ENCODE measurements at regions not wholly inside any gene's neighbourhood (a gene's known extent, or its start where the extent isn't known, plus 50 kb on each side); places are given as distances from the start of the nearest gene placed in this dataset.
"Not testable (repeated sequence)": the region's sequence is repeated elsewhere in the genome, so short reads cannot be mapped to it uniquely, and the experiment has no call there.

DNA sequence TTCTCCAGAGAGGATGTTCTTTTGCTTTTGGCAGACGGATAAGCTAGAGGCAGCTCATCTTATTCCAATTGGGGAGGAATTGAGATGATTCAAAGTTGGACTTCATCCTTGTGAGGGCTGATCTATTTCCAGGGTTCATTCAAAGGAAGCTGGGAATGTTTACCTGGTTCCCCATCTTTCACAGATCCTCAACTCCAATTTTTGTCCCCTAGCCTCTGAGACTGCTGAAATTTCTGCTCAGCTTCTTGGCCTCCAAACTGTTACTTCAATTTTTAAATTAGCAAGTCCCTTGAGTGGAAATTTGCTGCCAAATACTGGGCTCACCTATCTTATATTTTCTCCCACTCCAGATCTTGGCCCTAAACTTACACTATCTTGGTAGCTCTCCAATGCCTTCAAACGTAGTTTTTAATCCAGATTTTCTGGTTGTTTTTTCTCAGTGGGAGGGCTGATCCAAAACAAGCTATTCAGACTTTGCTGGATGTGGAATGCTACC lies 93.9 kb upstream of the NEK6 start:
- ChIA-PET POLR2A (ENCODE audit: unreplicated experiment) (no interaction called here), CTCF (no interaction called here)
- Histone ChIP-seq H3K27ac (no peak overlapping the region), H3K36me3 (ENCODE audit: low read depth) (no peaks in the 10 kb centered on the region), H3K9me2 (ENCODE audit: insufficient read depth) (no peaks in the 10 kb centered on the region), H3K79me2 (ENCODE audit: low read depth) (no peaks in the 10 kb centered on the region), H3K4me1 (replicated peaks; ENCODE audit: insufficient read depth) (no peaks in the 10 kb centered on the region), H3K9me3 (ENCODE audit: insufficient read depth, low read depth) (no peaks in the 10 kb centered on the region), H3F3A (ENCODE audit: insufficient read depth, low read depth) (no peaks in the 10 kb centered on the region), H3K4me3 (no peak overlapping the region), H3K27me3 (ENCODE audit: insufficient read depth, low read depth) (peaks cover 15% of the 10 kb centered on the region), H2AFZ (no peak overlapping the region), H4K20me1 (ENCODE audit: insufficient read depth) (no peaks in the 10 kb centered on the region), H3K4me2 (no peak overlapping the region)
- no peak for DNase-seq
- intact Hi-C loops (cut with micrococcal nuclease; ENCODE audit: unreplicated experiment) = no loop called here
- TF ChIP-seq CTCF (conservative IDR thresholded peaks at IDR 0.05) (no peak), EZH2 (IDR thresholded peaks at IDR 0.05; ENCODE audit: low read depth) (no peak)
- no TSS peak for BruUV-seq (replicated peaks)

- Histone ChIP-seq H3K36me3 (ENCODE audit: low read depth) (no peaks in the 10 kb centered on the region), H3F3A (ENCODE audit: insufficient read depth, low read depth) (no peaks in the 10 kb centered on the region), H3K27ac (no peak overlapping the region), H3K4me2 (no peak overlapping the region), H3K4me1 (replicated peaks; ENCODE audit: insufficient read depth) (no peaks in the 10 kb centered on the region), H4K20me1 (ENCODE audit: insufficient read depth) (no peaks in the 10 kb centered on the region), H3K4me3 (no peak overlapping the region), H3K79me2 (ENCODE audit: low read depth) (no peaks in the 10 kb centered on the region), H3K9me2 (ENCODE audit: insufficient read depth) (no peaks in the 10 kb centered on the region), H3K9me3 (ENCODE audit: insufficient read depth, low read depth) (no peaks in the 10 kb centered on the region), H2AFZ (no peak overlapping the region), H3K27me3 (ENCODE audit: insufficient read depth, low read depth) (peaks cover 15% of the 10 kb centered on the region)
- no peak for DNase-seq
- ChIA-PET CTCF (no interaction called here), POLR2A (ENCODE audit: unreplicated experiment) (no interaction called here)
- intact Hi-C loops (cut with micrococcal nuclease; ENCODE audit: unreplicated experiment) = no loop called here
- TF ChIP-seq EZH2 (IDR thresholded peaks at IDR 0.05; ENCODE audit: low read depth) (no peak), CTCF (conservative IDR thresholded peaks at IDR 0.05) (no peak)
- no TSS peak for BruUV-seq (replicated peaks)
These were observed 92.9 kb upstream of the NEK6 start for GRCh38 chr9:124164811-124165210.

DNA sequence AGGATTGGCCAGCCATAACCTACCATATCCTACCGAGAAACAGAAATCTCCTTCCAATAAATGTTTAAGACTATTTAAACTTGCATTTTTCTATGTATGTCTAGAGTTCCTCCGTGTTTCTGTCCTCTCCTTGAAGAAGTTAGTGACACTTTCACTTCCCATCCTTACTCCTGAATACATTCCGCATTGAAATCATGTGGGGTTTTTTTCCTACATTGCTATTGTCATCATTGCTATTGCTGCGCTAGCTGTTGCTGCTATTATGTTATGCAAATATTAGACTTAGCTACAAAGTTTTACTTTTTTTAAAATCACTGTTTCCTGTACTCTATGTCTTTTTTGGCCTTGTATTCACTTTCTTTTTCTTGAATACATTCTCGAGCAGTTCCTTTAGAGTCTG lies 83.3 kb upstream of the NEK6 start:
- Histone ChIP-seq H3K4me1 (replicated peaks; ENCODE audit: insufficient read depth) (no peaks in the 10 kb centered on the region), H3K36me3 (ENCODE audit: low read depth) (no peaks in the 10 kb centered on the region), H3K9me3 (ENCODE audit: insufficient read depth, low read depth) (no peaks in the 10 kb centered on the region), H3K27ac (no peak overlapping the region), H3K9me2 (ENCODE audit: insufficient read depth) (no peaks in the 10 kb centered on the region), H3K79me2 (ENCODE audit: low read depth) (no peaks in the 10 kb centered on the region), H3K27me3 (ENCODE audit: insufficient read depth, low read depth) (peaks cover 14% of the 10 kb centered on the region; the same call in 1 of the 2 replicates), H2AFZ (no peak overlapping the region), H3K4me2 (no peak overlapping the region), H4K20me1 (ENCODE audit: insufficient read depth) (no peaks in the 10 kb centered on the region), H3K4me3 (no peak overlapping the region), H3F3A (ENCODE audit: insufficient read depth, low read depth) (no peaks in the 10 kb centered on the region)
- ChIA-PET POLR2A (ENCODE audit: unreplicated experiment) (interaction anchor here (0.6 kb wide), 1 partner anchor 399 kb away, joined by 10 read pairs; no protein-coding TSS in a partner anchor), CTCF (no interaction called here)
- intact Hi-C loops (cut with micrococcal nuclease; ENCODE audit: unreplicated experiment) = no loop called here
- DNase-seq = no peak
- BruUV-seq (replicated peaks) = no TSS peak
- TF ChIP-seq CTCF (conservative IDR thresholded peaks at IDR 0.05) (no peak), EZH2 (IDR thresholded peaks at IDR 0.05; ENCODE audit: low read depth) (no peak)

DNA sequence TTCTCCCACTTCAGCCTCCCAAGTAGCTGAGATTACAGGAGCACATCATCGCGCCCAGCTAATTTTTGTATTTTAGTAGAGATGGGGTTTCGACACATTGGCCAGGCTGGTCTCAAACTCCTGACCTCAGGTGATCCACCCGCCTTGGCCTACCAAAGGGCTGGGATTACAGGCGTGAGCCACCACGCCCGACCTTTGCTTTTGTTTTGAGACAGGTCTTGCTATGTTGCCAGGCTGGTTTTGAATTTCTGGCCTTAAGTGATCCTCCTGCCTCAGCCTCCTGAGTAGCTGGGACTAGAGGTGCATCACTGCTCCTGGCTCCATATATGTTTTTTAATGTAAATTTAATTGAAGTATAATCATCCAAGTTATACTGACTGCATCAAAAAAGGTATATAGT lies 80.2 kb upstream of the NEK6 start:
- H3K4me1 ChIP-seq (replicated peaks; ENCODE audit: insufficient read depth); intact Hi-C loops (cut with micrococcal nuclease; ENCODE audit: unreplicated experiment); H3K79me2 ChIP-seq (ENCODE audit: low read depth); POLR2A ChIA-PET (ENCODE audit: unreplicated experiment); H3K27ac ChIP-seq; H2AFZ ChIP-seq; H3K9me3 ChIP-seq (ENCODE audit: insufficient read depth, low read depth); H4K20me1 ChIP-seq (ENCODE audit: insufficient read depth); H3K4me2 ChIP-seq; H3K9me2 ChIP-seq (ENCODE audit: insufficient read depth); H3K4me3 ChIP-seq; BruUV-seq (replicated peaks); DNase-seq; H3K36me3 ChIP-seq (ENCODE audit: low read depth); H3F3A ChIP-seq (ENCODE audit: insufficient read depth, low read depth): not testable (repeated sequence)
- peaks cover 33% of the 10 kb centered on the region for H3K27me3 ChIP-seq (ENCODE audit: insufficient read depth, low read depth)
- CTCF ChIA-PET = interaction anchor here (0.6 kb wide), 1 partner anchor 89 kb away, joined by 4 read pairs; no protein-coding TSS in a partner anchor

Data from PC-9 (cell line).